ENCODE measurements at regions not wholly inside any gene's neighbourhood (a gene's known extent, or its start where the extent isn't known, plus 50 kb on each side); places are given as distances from the start of the nearest gene placed in this dataset.

- no peaks in the 10 kb centered on the region for H3K4me1 ChIP-seq (ENCODE audit: control insufficient read depth, extremely low read depth, insufficient read depth, low read length)
- H3K9me3 ChIP-seq (ENCODE audit: control insufficient read depth, low read depth, low read length) = no peaks in the 10 kb centered on the region
- H3K27me3 ChIP-seq (ENCODE audit: control insufficient read depth, extremely low read depth, insufficient read depth, low read length) = no peaks in the 10 kb centered on the region
- H3K9me1 ChIP-seq (ENCODE audit: control insufficient read depth, extremely low read depth, insufficient read depth, low read length) = no peaks in the 10 kb centered on the region
- H3K79me2 ChIP-seq (ENCODE audit: control insufficient read depth, insufficient read depth, low read length) = no peaks in the 10 kb centered on the region
- no peak overlapping the region for H3K4me3 ChIP-seq (ENCODE audit: control insufficient read depth in 2 of 3, extremely low read depth in 1 of 3, insufficient read depth in 2 of 3, low read depth in 1 of 3, low read length in 3 of 3)
- dilution Hi-C loops (cut with MboI; ENCODE audit: extremely low pct_ligation_motif_present, low sequenced_read_pairs) = no loop called here
- no peak overlapping the region for H2AFZ ChIP-seq (ENCODE audit: control insufficient read depth, low read length)
- H3K36me3 ChIP-seq (ENCODE audit: control insufficient read depth in 2 of 2, extremely low read depth in 1 of 2, insufficient read depth in 2 of 2, low read length in 2 of 2) = no peaks in the 10 kb centered on the region
- no peak overlapping the region for H3K27ac ChIP-seq (ENCODE audit: control insufficient read depth, insufficient read depth, low read length)
- DNase-seq (ENCODE audit: low read depth, low spot score) = no peak
- H3K4me2 ChIP-seq (ENCODE audit: control insufficient read depth, extremely low read depth, insufficient read depth, low read depth, low read length) = no peak overlapping the region
- no peak for FAIRE-seq
- H4K20me1 ChIP-seq (ENCODE audit: control insufficient read depth, extremely low read depth, insufficient read depth, low read length) = no peaks in the 10 kb centered on the region
- no peak overlapping the region for H3K9ac ChIP-seq (ENCODE audit: control insufficient read depth, extremely low read depth, insufficient read depth, low read length)
- TF ChIP-seq CTCF (optimal IDR thresholded peaks at IDR 0.05 in 1 of 3, IDR thresholded peaks at IDR 0.05 in 1 of 3, conservative IDR thresholded peaks at IDR 0.05 in 1 of 3; ENCODE audit: extremely low read depth in 1 of 3, insufficient read depth in 2 of 3, low read length in 3 of 3) (no peak), EZH2 (IDR thresholded peaks at IDR 0.05; ENCODE audit: low read length) (no peak)
Measured at GRCh38 chrX:128714425-128714824, 662.2 kb upstream of the ACTRT1 start.

GRCh38 chrX:128699716-128700285, 647.6 kb upstream of the ACTRT1 start:
- no peaks in the 10 kb centered on the region for H3K4me1 ChIP-seq (ENCODE audit: control insufficient read depth, extremely low read depth, insufficient read depth, low read length)
- no peak overlapping the region for H3K4me2 ChIP-seq (ENCODE audit: control insufficient read depth, extremely low read depth, insufficient read depth, low read depth, low read length)
- H4K20me1 ChIP-seq (ENCODE audit: control insufficient read depth, extremely low read depth, insufficient read depth, low read length) = no peaks in the 10 kb centered on the region
- no peaks in the 10 kb centered on the region for H3K27me3 ChIP-seq (ENCODE audit: control insufficient read depth, extremely low read depth, insufficient read depth, low read length)
- no peak overlapping the region for H2AFZ ChIP-seq (ENCODE audit: control insufficient read depth, low read length)
- TF ChIP-seq EZH2 (IDR thresholded peaks at IDR 0.05; ENCODE audit: low read length) (no peak), CTCF (optimal IDR thresholded peaks at IDR 0.05 in 1 of 3, IDR thresholded peaks at IDR 0.05 in 1 of 3, conservative IDR thresholded peaks at IDR 0.05 in 1 of 3; ENCODE audit: extremely low read depth in 1 of 3, insufficient read depth in 2 of 3, low read length in 3 of 3) (no peak)
- no peak overlapping the region for H3K4me3 ChIP-seq (ENCODE audit: control insufficient read depth in 2 of 3, extremely low read depth in 1 of 3, insufficient read depth in 2 of 3, low read depth in 1 of 3, low read length in 3 of 3)
- dilution Hi-C loops (cut with MboI; ENCODE audit: extremely low pct_ligation_motif_present, low sequenced_read_pairs) = no loop called here
- DNase-seq (ENCODE audit: low read depth, low spot score) = no peak
- no peaks in the 10 kb centered on the region for H3K9me3 ChIP-seq (ENCODE audit: control insufficient read depth, low read depth, low read length)
- H3K9ac ChIP-seq (ENCODE audit: control insufficient read depth, extremely low read depth, insufficient read depth, low read length) = no peak overlapping the region
- H3K79me2 ChIP-seq (ENCODE audit: control insufficient read depth, insufficient read depth, low read length) = no peaks in the 10 kb centered on the region
- no peaks in the 10 kb centered on the region for H3K36me3 ChIP-seq (ENCODE audit: control insufficient read depth in 2 of 2, extremely low read depth in 1 of 2, insufficient read depth in 2 of 2, low read length in 2 of 2)
- FAIRE-seq = no peak
- no peaks in the 10 kb centered on the region for H3K9me1 ChIP-seq (ENCODE audit: control insufficient read depth, extremely low read depth, insufficient read depth, low read length)
- no peak overlapping the region for H3K27ac ChIP-seq (ENCODE audit: control insufficient read depth, insufficient read depth, low read length)

All from keratinocyte (primary cell).